ENCODE measurements at regions not wholly inside any gene's neighbourhood (a gene's known extent, or its start where the extent isn't known, plus 50 kb on each side); places are given as distances from the start of the nearest gene placed in this dataset.

DNA sequence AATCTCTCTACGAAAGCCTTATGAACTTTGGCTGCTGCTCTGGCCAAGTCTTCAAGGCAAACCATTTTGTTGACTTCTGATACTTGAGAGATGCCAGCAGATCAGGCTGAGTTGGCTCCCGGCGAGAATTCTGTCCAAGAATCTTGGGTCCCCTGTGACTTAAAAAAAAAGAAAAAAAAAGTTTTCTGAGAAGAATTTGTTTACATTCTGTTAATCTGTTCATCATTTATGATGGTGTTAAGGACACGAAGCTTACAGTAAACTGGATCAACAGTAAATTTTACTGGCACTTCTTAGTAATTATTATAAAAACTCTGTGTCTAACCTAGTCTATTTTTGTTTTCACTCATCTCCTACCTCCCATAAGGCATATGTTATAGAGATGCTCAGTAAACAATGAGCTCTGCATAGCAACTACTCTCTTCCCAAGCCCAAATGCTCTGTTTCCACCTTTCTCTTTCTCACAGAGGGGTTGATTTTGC, 320.9 kb upstream of the RASGRP1 start:
- peaks cover 0 to 4% (median 0%) of the 10 kb centered on the region in 9 donors for H3K4me1 ChIP-seq
- no peaks in the 10 kb centered on the region for H3K9me3 ChIP-seq
- no peaks in the 10 kb centered on the region for H3K27me3 ChIP-seq
- WGBS, 2 donors, result 53 to 67% methylated on average over 4 of the region's 4 CpGs
- TF ChIP-seq, protein P1, sequence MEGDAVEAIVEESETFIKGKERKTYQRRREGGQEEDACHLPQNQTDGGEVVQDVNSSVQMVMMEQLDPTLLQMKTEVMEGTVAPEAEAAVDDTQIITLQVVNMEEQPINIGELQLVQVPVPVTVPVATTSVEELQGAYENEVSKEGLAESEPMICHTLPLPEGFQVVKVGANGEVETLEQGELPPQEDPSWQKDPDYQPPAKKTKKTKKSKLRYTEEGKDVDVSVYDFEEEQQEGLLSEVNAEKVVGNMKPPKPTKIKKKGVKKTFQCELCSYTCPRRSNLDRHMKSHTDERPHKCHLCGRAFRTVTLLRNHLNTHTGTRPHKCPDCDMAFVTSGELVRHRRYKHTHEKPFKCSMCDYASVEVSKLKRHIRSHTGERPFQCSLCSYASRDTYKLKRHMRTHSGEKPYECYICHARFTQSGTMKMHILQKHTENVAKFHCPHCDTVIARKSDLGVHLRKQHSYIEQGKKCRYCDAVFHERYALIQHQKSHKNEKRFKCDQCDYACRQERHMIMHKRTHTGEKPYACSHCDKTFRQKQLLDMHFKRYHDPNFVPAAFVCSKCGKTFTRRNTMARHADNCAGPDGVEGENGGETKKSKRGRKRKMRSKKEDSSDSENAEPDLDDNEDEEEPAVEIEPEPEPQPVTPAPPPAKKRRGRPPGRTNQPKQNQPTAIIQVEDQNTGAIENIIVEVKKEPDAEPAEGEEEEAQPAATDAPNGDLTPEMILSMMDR (IDR thresholded peaks at IDR 0.05), result no peak
- no peak overlapping the region for H3K4me3 ChIP-seq
- ATAC-seq, result no peak
- intact Hi-C loops (cut with DNase I), result no loop called here
- no peak for DNase-seq
- peak overlapping the region in 1 of 10 donors; percentile 15 for H3K27ac ChIP-seq
- no peaks in the 10 kb centered on the region for H3K36me3 ChIP-seq

GRCh38 chr15:38886315-38887163, 321.9 kb upstream of the RASGRP1 start:
- intact Hi-C loops (cut with DNase I), result no loop called here
- TF ChIP-seq, protein P1 (IDR thresholded peaks at IDR 0.05), result no peak
- H3K27me3 ChIP-seq, result no peaks in the 10 kb centered on the region
- DNase-seq (no peak), ATAC-seq (peak in 1 of 8 donors; percentile 37)
- peaks cover 0 to 3% (median 0%) of the 10 kb centered on the region in 11 donors for H3K9me3 ChIP-seq
- no peak overlapping the region for H3K4me3 ChIP-seq
- peak overlapping the region in 1 of 10 donors; percentile 23 for H3K27ac ChIP-seq
- 88 to 89% methylated on average over 2 of the region's 2 CpGs for WGBS, 2 donors
- no peaks in the 10 kb centered on the region for H3K36me3 ChIP-seq
- peaks cover 0 to 4% (median 0%) of the 10 kb centered on the region in 9 donors for H3K4me1 ChIP-seq

- intact Hi-C loops (cut with DNase I), result no loop called here
- Histone ChIP-seq H3K4me1 (peaks cover 0 to 5% (median 0%) of the 10 kb centered on the region in 9 donors), H3K27me3 (no peaks in the 10 kb centered on the region), H3K4me3 (no peak overlapping the region), H3K9me3 (peaks cover 0 to 14% (median 0%) of the 10 kb centered on the region in 11 donors), H3K27ac (no peak overlapping the region), H3K36me3 (no peaks in the 10 kb centered on the region)
- ATAC-seq, result no peak
- TF ChIP-seq, protein P1 (IDR thresholded peaks at IDR 0.05), result no peak
- no peak for DNase-seq
- WGBS, 2 donors, result 82 to 84% methylated on average over 5 of the region's 5 CpGs
Measured at GRCh38 chr15:38888701-38889221, 324.1 kb upstream of the RASGRP1 start.

- no peak for DNase-seq
- H3K9me3 ChIP-seq, result peaks cover 0 to 14% (median 0%) of the 10 kb centered on the region in 11 donors
- H3K4me3 ChIP-seq, result no peak overlapping the region
- no peak for ATAC-seq
- no peak overlapping the region for H3K27ac ChIP-seq
- TF ChIP-seq, protein P1 (IDR thresholded peaks at IDR 0.05), result no peak
- 94 to 95% methylated on average over 3 of the region's 3 CpGs for WGBS, 2 donors
- H3K4me1 ChIP-seq, result peaks cover 0 to 18% (median 10%) of the 10 kb centered on the region in 9 donors
- intact Hi-C loops (cut with DNase I), result no loop called here
- H3K27me3 ChIP-seq, result no peaks in the 10 kb centered on the region
- no peaks in the 10 kb centered on the region for H3K36me3 ChIP-seq
Measured at GRCh38 chr15:38890194-38890593, 325.6 kb upstream of the RASGRP1 start.

Measured in heart right ventricle (tissue), 16 donors.